ENCODE measurements at regions not wholly inside any gene's neighbourhood (a gene's known extent, or its start where the extent isn't known, plus 50 kb on each side); places are given as distances from the start of the nearest gene placed in this dataset.

- no peak for TF ChIP-seq POLR2AphosphoS5 (IDR thresholded peaks at IDR 0.05)
- DNase-seq = no peak
- no peaks in the 10 kb centered on the region for H3K36me3 ChIP-seq
- no peaks in the 10 kb centered on the region for H3K9me3 ChIP-seq
- H3K4me1 ChIP-seq = no peaks in the 10 kb centered on the region
- H3K27me3 ChIP-seq (replicated peaks in 1 of 7) = no peaks in the 10 kb centered on the region
- H3K27ac ChIP-seq = no peak overlapping the region
- intact Hi-C loops (cut with DNase I; ENCODE audit: low total_unique reads) = no loop called here
- 80 to 95% (median 92%) methylated on average over 6 of the region's 6 CpGs for WGBS, 5 donors
- no peak overlapping the region for H3K4me3 ChIP-seq
Observed at GRCh38 chr1:212500351-212500750, 67.6 kb downstream of the NENF start.

- no peak for DNase-seq
- intact Hi-C loops (cut with DNase I; ENCODE audit: low total_unique reads) = no loop called here
- Histone ChIP-seq H3K27me3 (replicated peaks in 1 of 7) (no peaks in the 10 kb centered on the region), H3K4me3 (no peak overlapping the region), H3K27ac (no peak overlapping the region), H3K36me3 (no peaks in the 10 kb centered on the region), H3K9me3 (no peaks in the 10 kb centered on the region), H3K4me1 (no peaks in the 10 kb centered on the region)
- WGBS, 5 donors = 85 to 91% (median 88%) methylated on average over 1 of the region's 1 CpG
- TF ChIP-seq POLR2A (IDR thresholded peaks at IDR 0.05) (no peak), POLR2AphosphoS5 (IDR thresholded peaks at IDR 0.05) (no peak), CTCF (IDR thresholded peaks at IDR 0.05 in 8 of 11, conservative IDR thresholded peaks at IDR 0.05 in 3 of 11) (no peak)
Observed at GRCh38 chr1:212500983-212501382, 68.3 kb downstream of the NENF start.

- H3K27ac ChIP-seq = no peak overlapping the region
- H3K36me3 ChIP-seq = no peaks in the 10 kb centered on the region
- no peaks in the 10 kb centered on the region for H3K9me3 ChIP-seq
- WGBS, 5 donors = 87 to 98% (median 93%) methylated on average over 3 of the region's 3 CpGs
- no peaks in the 10 kb centered on the region for H3K27me3 ChIP-seq (replicated peaks in 1 of 7)
- H3K4me3 ChIP-seq = no peak overlapping the region
- DNase-seq = no peak
- TF ChIP-seq POLR2A (IDR thresholded peaks at IDR 0.05) (no peak), CTCF (IDR thresholded peaks at IDR 0.05 in 8 of 11, conservative IDR thresholded peaks at IDR 0.05 in 3 of 11) (no peak), POLR2AphosphoS5 (IDR thresholded peaks at IDR 0.05) (no peak)
- H3K4me1 ChIP-seq = no peaks in the 10 kb centered on the region
- intact Hi-C loops (cut with DNase I; ENCODE audit: low total_unique reads) = no loop called here
Observed at GRCh38 chr1:212503714-212504113, 71.0 kb downstream of the NENF start.

- WGBS, 5 donors = 85 to 94% (median 88%) methylated on average over 4 of the region's 4 CpGs
- Histone ChIP-seq H3K36me3 (no peaks in the 10 kb centered on the region), H3K9me3 (no peaks in the 10 kb centered on the region), H3K4me1 (no peaks in the 10 kb centered on the region), H3K4me3 (no peak overlapping the region), H3K27ac (no peak overlapping the region), H3K27me3 (replicated peaks in 1 of 7) (no peaks in the 10 kb centered on the region)
- intact Hi-C loops (cut with DNase I; ENCODE audit: low total_unique reads) = no loop called here
- DNase-seq = no peak
- no peak for TF ChIP-seq POLR2A (IDR thresholded peaks at IDR 0.05)
- TF ChIP-seq POLR2AphosphoS5 (IDR thresholded peaks at IDR 0.05) = no peak
- TF ChIP-seq CTCF (IDR thresholded peaks at IDR 0.05 in 8 of 11, conservative IDR thresholded peaks at IDR 0.05 in 3 of 11) = no peak
Observed at GRCh38 chr1:212504171-212504803, 71.6 kb downstream of the NENF start.

- intact Hi-C loops (cut with DNase I; ENCODE audit: low total_unique reads) = no loop called here
- Histone ChIP-seq H3K36me3 (no peaks in the 10 kb centered on the region), H3K27ac (no peak overlapping the region), H3K4me3 (no peak overlapping the region), H3K4me1 (no peaks in the 10 kb centered on the region), H3K9me3 (no peaks in the 10 kb centered on the region), H3K27me3 (replicated peaks in 1 of 7) (peaks cover 0 to 7% (median 4%) of the 10 kb centered on the region in 7 donors)
- no peak for DNase-seq
- TF ChIP-seq POLR2AphosphoS5 (IDR thresholded peaks at IDR 0.05) = no peak
- no peak for TF ChIP-seq CTCF (IDR thresholded peaks at IDR 0.05 in 8 of 11, conservative IDR thresholded peaks at IDR 0.05 in 3 of 11)
- TF ChIP-seq POLR2A (IDR thresholded peaks at IDR 0.05) = no peak
Observed at GRCh38 chr1:212506666-212507065, 73.9 kb downstream of the NENF start.
